ENCODE measurements at regions not wholly inside any gene's neighbourhood (a gene's known extent, or its start where the extent isn't known, plus 50 kb on each side); places are given as distances from the start of the nearest gene placed in this dataset.

- TF ChIP-seq JUNB (IDR thresholded peaks at IDR 0.05; ENCODE audit: unreplicated experiment) = no peak
- TF ChIP-seq NANOG (IDR thresholded peaks at IDR 0.05; ENCODE audit: borderline replicate concordance) = no peak
- TF ChIP-seq ZNF114 (CRISPR knock-in tag; IDR thresholded peaks at IDR 0.05) = no peak
- TF ChIP-seq CREB1 (CRISPR knock-in tag; IDR thresholded peaks at IDR 0.05; ENCODE audit: low read depth) = no peak
- TF ChIP-seq CTCF (conservative IDR thresholded peaks at IDR 0.05; ENCODE audit: low read depth in 2 of 2) = no peak
- no peak for TF ChIP-seq STAT1 (IDR thresholded peaks at IDR 0.05; ENCODE audit: unreplicated experiment)
- TF ChIP-seq ETS1 (IDR thresholded peaks at IDR 0.05) = no peak
- TF ChIP-seq ZNF331 (CRISPR knock-in tag; IDR thresholded peaks at IDR 0.05; ENCODE audit: low read depth) = no peak
These were observed 587.3 kb downstream of the ANXA1 start (continued) for GRCh38 chr9:73738741-73739530.

GRCh38 chr9:73741316-73741715, 589.7 kb downstream of the ANXA1 start:
- H3K4me1 Mint-ChIP-seq = peaks cover 4% of the 10 kb centered on the region; the same call in 2 of the 3 replicates
- Histone ChIP-seq H3K27ac (ENCODE audit: low read depth) (no peak overlapping the region), H3K4me3 (no peak overlapping the region), H4K20me1 (replicated peaks; ENCODE audit: insufficient read depth) (no peaks in the 10 kb centered on the region), H3K4me1 (ENCODE audit: insufficient read depth) (no peaks in the 10 kb centered on the region), H3K27me3 (ENCODE audit: insufficient read depth) (no peaks in the 10 kb centered on the region), H3K9me2 (ENCODE audit: insufficient read depth) (no peaks in the 10 kb centered on the region), H3F3A (replicated peaks; ENCODE audit: low read depth) (no peaks in the 10 kb centered on the region), H3K4me2 (no peak overlapping the region), H2AFZ (no peak overlapping the region), H3K79me2 (replicated peaks; ENCODE audit: insufficient read depth) (no peaks in the 10 kb centered on the region), H3K36me3 (ENCODE audit: insufficient read depth) (no peaks in the 10 kb centered on the region)
- ATAC-seq (no peak), DNase-seq (ENCODE audit: low spot score) (no peak)
- H3K27me3 Mint-ChIP-seq (ENCODE audit: insufficient read depth, low read depth, poor library complexity) = no peaks in the 10 kb centered on the region
- no peak overlapping the region for H3K4me3 Mint-ChIP-seq
- peaks cover 5% of the 10 kb centered on the region; the same call in 2 of the 3 replicates for H3K9me3 Mint-ChIP-seq
- no peak overlapping the region for H3K27ac Mint-ChIP-seq
- TF ChIP-seq JUNB (IDR thresholded peaks at IDR 0.05; ENCODE audit: unreplicated experiment) = no peak
- H3K36me3 Mint-ChIP-seq (ENCODE audit: low read depth) = peaks cover 3% of the 10 kb centered on the region; the same call in 1 of the 3 replicates

- no peak for ATAC-seq
- H3K36me3 Mint-ChIP-seq (ENCODE audit: low read depth) = peaks cover 6% of the 10 kb centered on the region; the same call in 2 of the 3 replicates
- no peaks in the 10 kb centered on the region for H3K36me3 ChIP-seq (ENCODE audit: insufficient read depth)
- TF ChIP-seq EZH2phosphoT487 (IDR thresholded peaks at IDR 0.05; ENCODE audit: unreplicated experiment) = no peak
- TF ChIP-seq NANOG (IDR thresholded peaks at IDR 0.05; ENCODE audit: borderline replicate concordance) = no peak
- TF ChIP-seq ZNF462 (CRISPR knock-in tag; IDR thresholded peaks at IDR 0.05) = no peak
- TF ChIP-seq POLR2AphosphoS5 (IDR thresholded peaks at IDR 0.05; ENCODE audit: low read depth) = no peak
These were observed 590.7 kb downstream of the ANXA1 start for GRCh38 chr9:73742412-73742811.

More at GRCh38 chr9:73742412-73742811, 590.7 kb downstream of the ANXA1 start:
- Histone ChIP-seq H3K4me3 (no peak overlapping the region), H3K27me3 (ENCODE audit: insufficient read depth) (no peaks in the 10 kb centered on the region), H3K4me1 (ENCODE audit: insufficient read depth) (no peaks in the 10 kb centered on the region), H3F3A (replicated peaks; ENCODE audit: low read depth) (no peaks in the 10 kb centered on the region), H3K27ac (ENCODE audit: low read depth) (no peak overlapping the region), H3K79me2 (replicated peaks; ENCODE audit: insufficient read depth) (no peaks in the 10 kb centered on the region), H4K20me1 (replicated peaks; ENCODE audit: insufficient read depth) (no peaks in the 10 kb centered on the region), H3K9me2 (ENCODE audit: insufficient read depth) (no peaks in the 10 kb centered on the region), H3K4me2 (no peak overlapping the region), H2AFZ (no peak overlapping the region)
- Mint-ChIP-seq H3K27ac (no peak overlapping the region), H3K4me3 (no peak overlapping the region), H3K27me3 (ENCODE audit: insufficient read depth, low read depth, poor library complexity) (no peaks in the 10 kb centered on the region), H3K4me1 (peaks cover 4% of the 10 kb centered on the region; the same call in 2 of the 3 replicates), H3K9me3 (peaks cover 9% of the 10 kb centered on the region; the same call in 2 of the 3 replicates)
- no peak for DNase-seq (ENCODE audit: low spot score)
